ENCODE measurements at regions not wholly inside any gene's neighbourhood (a gene's known extent, or its start where the extent isn't known, plus 50 kb on each side); places are given as distances from the start of the nearest gene placed in this dataset.

GRCh38 chr6:43915986-43916923 is 146.2 kb downstream of the VEGFA start:
- no peaks in the 10 kb centered on the region for H3K36me3 ChIP-seq (ENCODE audit: control insufficient read depth in 1 of 2, insufficient read depth in 2 of 2, low read length in 2 of 2)
- no peak overlapping the region for H3K9ac ChIP-seq (ENCODE audit: low read length)
- no peak overlapping the region for H3K4me2 ChIP-seq (ENCODE audit: low read length)
- no peak overlapping the region for H3K27ac ChIP-seq (ENCODE audit: low read depth, low read length)
- ChIA-PET CTCF (no interaction called here), RAD21 (ENCODE audit: low non-redundant PET in 1 of 2, low total read pairs in 2 of 2, uncharacterized antibody in 2 of 2, unreplicated experiment in 2 of 2) (no interaction called here), POLR2A (interaction anchor here (1.1 to 1.5 kb wide), 2 partner anchors 9 to 10 kb away, joined by 3 to 4 read pairs; no protein-coding TSS in a partner anchor)
- H3K4me1 ChIP-seq (ENCODE audit: control insufficient read depth in 1 of 2, insufficient read depth in 2 of 2, low read length in 2 of 2): no peaks in the 10 kb centered on the region
- ATAC-seq (no peak), DNase-seq (ENCODE audit: low read depth, low spot score) (no peak)
- H4K20me1 ChIP-seq (ENCODE audit: insufficient read depth): no peaks in the 10 kb centered on the region
- BruUV-seq (replicated peaks): no TSS peak
- no peak overlapping the region for H2AFZ ChIP-seq (ENCODE audit: low read depth, low read length, poor library complexity, severe bottlenecking)
- intact Hi-C loops (cut with micrococcal nuclease): no loop called here
- H3K9me3 ChIP-seq (ENCODE audit: control insufficient read depth in 1 of 2, insufficient read depth in 1 of 2, low read depth in 1 of 2, low read length in 2 of 2): no peaks in the 10 kb centered on the region
- no peak overlapping the region for H3K4me3 ChIP-seq (replicated peaks in 1 of 2; ENCODE audit: low read depth in 1 of 2, low read length in 2 of 2)
- no peaks in the 10 kb centered on the region for H3K9me2 ChIP-seq (ENCODE audit: insufficient read depth)
- TF ChIP-seq ELF1 (IDR thresholded peaks at IDR 0.05; ENCODE audit: borderline replicate concordance, low read depth) (no peak), REST (IDR thresholded peaks at IDR 0.05; ENCODE audit: low read depth) (no peak)
- H3K79me2 ChIP-seq (ENCODE audit: insufficient read depth, low read length): no peaks in the 10 kb centered on the region
- no peaks in the 10 kb centered on the region for H3K27me3 ChIP-seq (ENCODE audit: insufficient read depth, low read length)

Measured in HCT116 (cell line).